CD4-positive, alpha-beta memory T cell (primary cell): ENCODE measurements at regions not wholly inside any gene's neighbourhood (a gene's known extent, or its start where the extent isn't known, plus 50 kb on each side); places are given as distances from the start of the nearest gene placed in this dataset.

ENCODE experiments used
- CTCF ChIA-PET: fragments of 350-600 bp; sonication (Branson Sonifier 250); formaldehyde crosslinking; loops from one replicate; lab custom pipeline; 2021; ENCODE audit warnings: inconsistent platforms; ENCODE audit not compliant: partially characterized antibody; lab: Charles Lee
- POLR2A ChIA-PET: fragments of 350-600 bp; sonication (Branson Sonifier 250); formaldehyde crosslinking; loops from one replicate; lab custom pipeline; 2021; ENCODE audit not compliant: partially characterized antibody; lab: Charles Lee
- DNase-seq, 5 donors: peaks; one replicate each; pipeline versions ENCODE4 v3.0.0 to v3.0.0-alpha.2; 2020 to 2022; ENCODE audit warnings: mixed read lengths in 1 of 5
- H3K27ac ChIP-seq: one replicate; pipeline ENCODE4 v1.7.0; 2013; ENCODE audit warnings: low read depth, low read length
- H3K27me3 ChIP-seq: 2 replicates; pipeline ENCODE4 v1.7.0; 2013; ENCODE audit warnings: mild to moderate bottlenecking, low read length, moderate library complexity; ENCODE audit not compliant: insufficient read depth
- H3K36me3 ChIP-seq: 2 replicates; pipeline ENCODE4 v1.7.0; 2013; ENCODE audit warnings: mild to moderate bottlenecking, low read length, moderate library complexity; ENCODE audit not compliant: insufficient read depth
- H3K4me1 ChIP-seq: 2 replicates; pipeline ENCODE4 v1.7.0; 2013; ENCODE audit warnings: mild to moderate bottlenecking, low read length, moderate library complexity; ENCODE audit not compliant: insufficient read depth
- H3K4me3 ChIP-seq, 2 donors: one replicate each; pipeline ENCODE4 v1.7.0; 2013; ENCODE audit warnings: low read length in 2 of 2, mild to moderate bottlenecking in 1 of 2
- H3K9me3 ChIP-seq, 2 donors: one replicate each; pipeline ENCODE4 v1.7.0; 2013; ENCODE audit warnings: low read length in 2 of 2, control low read depth in 1 of 2; ENCODE audit not compliant: control insufficient read depth in 1 of 2
- H3K27ac Mint-ChIP-seq, 7 donors: one replicate each; pipeline ENCODE4 v1.8.0; 2020 to 2021; ENCODE audit warnings: mixed read lengths in 7 of 7, mild to moderate bottlenecking in 6 of 7, inconsistent platforms in 3 of 7, moderate library complexity in 3 of 7
- H3K27me3 Mint-ChIP-seq, 2 donors: one replicate each; pipeline ENCODE4 v1.8.0; 2020 to 2021; ENCODE audit warnings: mixed read lengths in 2 of 2
- H3K36me3 Mint-ChIP-seq, 2 donors: one replicate each; pipeline ENCODE4 v1.8.0; 2020 to 2021; ENCODE audit warnings: mixed read lengths in 2 of 2, inconsistent platforms in 1 of 2, mild to moderate bottlenecking in 1 of 2
- H3K4me1 Mint-ChIP-seq, 4 donors: one replicate each; pipeline ENCODE4 v1.8.0; 2020 to 2021; ENCODE audit warnings: mixed read lengths in 4 of 4, mild to moderate bottlenecking in 1 of 4
- H3K4me3 Mint-ChIP-seq, 8 donors: one replicate each; pipeline ENCODE4 v1.8.0; 2020 to 2021; ENCODE audit warnings: mixed read lengths in 8 of 8, mild to moderate bottlenecking in 7 of 8, moderate library complexity in 6 of 8, inconsistent platforms in 3 of 8
- H3K9me3 Mint-ChIP-seq, 8 donors: one replicate each; pipeline ENCODE4 v1.8.0; 2020 to 2021; ENCODE audit warnings: mixed read lengths in 8 of 8, mild to moderate bottlenecking in 5 of 8, inconsistent platforms in 3 of 8, moderate library complexity in 1 of 8
- intact Hi-C: fragments of 100-400 bp; cut with micrococcal nuclease; formaldehyde crosslinking; loops from one replicate; pipeline ENCODE4 v1.15.1; 2023

DNA sequence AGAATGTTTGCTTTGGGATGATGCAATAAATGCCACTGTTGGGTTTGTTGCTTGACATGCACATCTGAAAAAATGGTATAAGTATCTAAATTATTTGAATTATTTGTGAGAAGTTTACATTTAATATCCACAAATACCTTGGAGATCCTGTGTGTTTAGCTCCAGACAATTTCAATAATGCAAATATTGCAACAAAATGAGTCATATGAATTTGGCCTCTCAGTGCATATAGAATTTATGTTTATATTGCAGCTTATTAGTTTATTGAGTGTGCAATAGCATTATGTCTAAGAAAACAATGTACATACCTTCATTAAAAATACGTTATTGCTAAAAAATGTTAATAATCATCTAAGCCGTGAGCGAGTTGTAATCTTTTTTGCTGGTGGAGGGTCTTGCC, 153.3 kb downstream of the FSCB start:
- intact Hi-C loops = no loop called here
- no peak overlapping the region for H3K4me3 ChIP-seq
- no peak overlapping the region for H3K27ac ChIP-seq
- Mint-ChIP-seq H3K4me1 (no peaks in the 10 kb centered on the region), H3K9me3 (peaks cover 0 to 13% (median 4%) of the 10 kb centered on the region in 8 donors), H3K36me3 (no peaks in the 10 kb centered on the region), H3K4me3 (no peak overlapping the region), H3K27ac (no peak overlapping the region), H3K27me3 (no peaks in the 10 kb centered on the region)
- ChIA-PET CTCF (no interaction called here), POLR2A (no interaction called here)
- H3K27me3 ChIP-seq = no peaks in the 10 kb centered on the region
- H3K9me3 ChIP-seq = no peaks in the 10 kb centered on the region
- no peak for DNase-seq
- H3K36me3 ChIP-seq = no peaks in the 10 kb centered on the region
- H3K4me1 ChIP-seq = no peaks in the 10 kb centered on the region

DNA sequence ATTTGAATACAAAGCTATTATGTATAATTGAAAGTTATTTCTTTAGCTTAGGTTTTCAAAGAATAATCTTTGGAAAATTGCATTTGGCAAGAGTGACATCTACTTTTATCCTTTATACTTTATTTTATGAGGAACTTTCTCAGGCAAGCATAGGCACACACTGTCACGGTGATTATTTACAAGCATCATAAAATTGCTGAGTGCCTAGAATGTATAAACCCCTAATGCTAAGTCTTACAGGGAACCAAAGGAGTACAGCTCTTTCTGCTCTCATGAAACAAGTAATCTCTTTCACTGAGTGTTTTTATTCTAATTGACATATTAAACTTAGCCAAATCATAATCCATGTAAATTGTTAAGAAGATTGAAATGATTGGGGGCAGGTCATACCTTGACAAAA, 154.9 kb downstream of the FSCB start:
- Histone ChIP-seq H3K4me3 (no peak overlapping the region), H3K4me1 (no peaks in the 10 kb centered on the region), H3K27me3 (no peaks in the 10 kb centered on the region), H3K27ac (no peak overlapping the region), H3K9me3 (peaks cover 0 to 3% of the 10 kb centered on the region in 2 donors), H3K36me3 (no peaks in the 10 kb centered on the region)
- intact Hi-C loops = no loop called here
- no peak overlapping the region for H3K27ac Mint-ChIP-seq
- H3K36me3 Mint-ChIP-seq = no peaks in the 10 kb centered on the region
- no peaks in the 10 kb centered on the region for H3K4me1 Mint-ChIP-seq
- no peaks in the 10 kb centered on the region for H3K27me3 Mint-ChIP-seq
- peaks cover 0 to 19% (median 11%) of the 10 kb centered on the region in 8 donors for H3K9me3 Mint-ChIP-seq
- H3K4me3 Mint-ChIP-seq = no peak overlapping the region
- no peak for DNase-seq
- ChIA-PET CTCF (no interaction called here), POLR2A (no interaction called here)

DNA sequence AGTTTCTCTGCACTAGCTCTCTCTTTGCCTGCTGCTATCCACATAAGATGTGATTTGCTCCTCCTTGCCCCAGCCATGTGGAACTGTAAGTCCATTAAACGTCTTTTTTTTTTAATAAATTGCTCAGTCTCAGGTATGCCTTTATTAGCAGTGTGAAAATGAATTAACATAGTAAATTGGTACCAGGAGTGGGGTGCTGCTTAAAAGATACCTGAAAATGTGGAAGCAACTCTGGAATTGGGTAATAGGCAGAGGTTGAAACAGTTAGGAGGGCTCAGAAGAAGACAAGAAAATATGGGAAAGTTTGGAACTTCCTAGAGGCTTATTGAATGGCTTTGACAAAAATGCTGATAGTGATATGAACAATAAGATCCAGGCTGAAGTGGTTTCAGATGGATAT, 159.8 kb downstream of the FSCB start:
- no peaks in the 10 kb centered on the region for H3K36me3 Mint-ChIP-seq
- POLR2A ChIA-PET = no interaction called here
- H3K4me3 Mint-ChIP-seq = no peak overlapping the region
- H3K9me3 Mint-ChIP-seq = peaks cover 0 to 22% (median 16%) of the 10 kb centered on the region in 8 donors
- intact Hi-C loops = no loop called here
- Histone ChIP-seq H3K27ac (no peak overlapping the region), H3K9me3 (peaks cover 0 to 4% of the 10 kb centered on the region in 2 donors), H3K36me3 (no peaks in the 10 kb centered on the region), H3K27me3 (no peaks in the 10 kb centered on the region), H3K4me1 (no peaks in the 10 kb centered on the region), H3K4me3 (no peak overlapping the region)
- CTCF ChIA-PET = no interaction called here
- no peak for DNase-seq
- H3K27me3 Mint-ChIP-seq = no peaks in the 10 kb centered on the region
- H3K4me1 Mint-ChIP-seq = no peaks in the 10 kb centered on the region
- peak overlapping the region in 1 of 7 donors; percentile 76 for H3K27ac Mint-ChIP-seq

DNA sequence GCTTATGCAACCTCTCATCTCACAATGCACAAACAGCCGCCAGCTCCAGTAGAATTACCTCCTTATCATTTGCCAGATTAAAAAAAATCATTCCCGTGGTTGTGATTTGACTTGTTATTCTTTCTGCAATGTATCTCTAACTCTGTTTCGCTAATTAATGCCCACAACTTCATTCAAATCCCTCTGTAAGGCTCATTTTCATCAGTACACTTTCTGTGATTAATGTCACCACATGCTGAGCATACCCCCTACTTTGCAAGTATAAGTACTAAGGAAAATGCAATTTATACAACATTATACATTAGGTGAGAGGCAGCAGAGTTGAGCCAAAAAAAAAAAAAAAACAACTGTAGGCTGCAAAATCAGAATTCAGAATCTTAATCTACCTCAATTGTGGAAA, 166.0 kb downstream of the FSCB start:
- H3K9me3 ChIP-seq = no peaks in the 10 kb centered on the region
- DNase-seq = no peak
- no peak overlapping the region for H3K4me3 ChIP-seq
- CTCF ChIA-PET = no interaction called here
- H3K9me3 Mint-ChIP-seq = peaks cover 0 to 2% (median 0%) of the 10 kb centered on the region in 8 donors
- no peak overlapping the region for H3K4me3 Mint-ChIP-seq
- H3K4me1 ChIP-seq = no peaks in the 10 kb centered on the region
- H3K36me3 Mint-ChIP-seq = no peaks in the 10 kb centered on the region
- H3K27me3 Mint-ChIP-seq = no peaks in the 10 kb centered on the region
- intact Hi-C loops = no loop called here
- H3K4me1 Mint-ChIP-seq = no peaks in the 10 kb centered on the region
- no peak overlapping the region for H3K27ac Mint-ChIP-seq
- no peaks in the 10 kb centered on the region for H3K36me3 ChIP-seq
- H3K27me3 ChIP-seq = no peaks in the 10 kb centered on the region
- POLR2A ChIA-PET = no interaction called here
- no peak overlapping the region for H3K27ac ChIP-seq

DNA sequence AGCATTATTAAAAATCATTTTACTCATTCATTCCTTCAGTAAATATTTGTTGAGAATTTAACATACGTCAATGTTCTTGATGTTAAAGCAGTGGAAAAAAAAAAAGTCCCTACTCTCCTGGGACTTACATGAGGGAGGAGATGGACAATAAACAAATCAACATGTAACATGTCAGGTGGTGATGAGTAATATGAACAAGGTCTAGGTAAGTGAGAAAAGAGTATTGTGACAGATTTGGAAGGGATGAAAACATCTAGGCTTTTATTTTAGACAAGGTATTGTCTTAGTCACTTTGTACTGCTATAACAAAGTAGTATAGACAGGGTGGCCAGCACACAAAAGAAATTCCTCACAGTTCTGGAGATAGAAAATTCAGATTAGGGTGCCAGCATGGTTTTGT, 167.2 kb downstream of the FSCB start:
- Mint-ChIP-seq H3K27ac (no peak overlapping the region), H3K9me3 (peaks cover 0 to 2% (median 0%) of the 10 kb centered on the region in 8 donors), H3K36me3 (no peaks in the 10 kb centered on the region), H3K4me1 (no peaks in the 10 kb centered on the region), H3K4me3 (no peak overlapping the region), H3K27me3 (no peaks in the 10 kb centered on the region)
- intact Hi-C loops = no loop called here
- CTCF ChIA-PET = no interaction called here
- H3K27ac ChIP-seq = no peak overlapping the region
- no peak for DNase-seq
- no peaks in the 10 kb centered on the region for H3K36me3 ChIP-seq
- H3K4me3 ChIP-seq = no peak overlapping the region
- no peaks in the 10 kb centered on the region for H3K4me1 ChIP-seq
- H3K27me3 ChIP-seq = no peaks in the 10 kb centered on the region
- H3K9me3 ChIP-seq = no peaks in the 10 kb centered on the region
- POLR2A ChIA-PET = no interaction called here

DNA sequence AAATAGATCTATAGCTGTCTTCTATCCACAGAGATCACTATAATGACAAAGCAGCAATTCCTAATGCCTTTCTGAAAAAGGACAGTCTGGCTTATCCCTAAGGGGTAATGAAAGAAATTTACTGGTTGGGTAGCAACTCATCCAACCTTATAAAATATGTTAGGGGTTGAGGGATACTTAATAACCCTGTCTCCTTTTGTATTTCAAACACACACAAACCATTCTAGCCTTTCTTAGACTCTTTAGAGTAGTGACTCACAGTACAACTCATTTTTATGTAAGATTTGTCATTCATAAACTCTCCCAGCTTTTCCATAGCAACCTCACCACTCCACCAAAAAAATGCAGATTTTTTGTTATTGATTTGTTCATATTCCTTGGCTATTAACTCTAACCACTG, 167.9 kb downstream of the FSCB start:
- no peak overlapping the region for H3K4me3 Mint-ChIP-seq
- no peaks in the 10 kb centered on the region for H3K27me3 Mint-ChIP-seq
- no peaks in the 10 kb centered on the region for H3K36me3 Mint-ChIP-seq
- H3K27ac Mint-ChIP-seq = no peak overlapping the region
- no peak overlapping the region for H3K27ac ChIP-seq
- no peaks in the 10 kb centered on the region for H3K36me3 ChIP-seq
- ChIA-PET POLR2A (no interaction called here), CTCF (no interaction called here)
- DNase-seq = no peak
- no peaks in the 10 kb centered on the region for H3K4me1 Mint-ChIP-seq
- peaks cover 0 to 3% (median under 1%) of the 10 kb centered on the region in 8 donors for H3K9me3 Mint-ChIP-seq
- no peak overlapping the region for H3K4me3 ChIP-seq
- H3K4me1 ChIP-seq = no peaks in the 10 kb centered on the region
- H3K27me3 ChIP-seq = no peaks in the 10 kb centered on the region
- H3K9me3 ChIP-seq = no peaks in the 10 kb centered on the region
- intact Hi-C loops = no loop called here

DNA sequence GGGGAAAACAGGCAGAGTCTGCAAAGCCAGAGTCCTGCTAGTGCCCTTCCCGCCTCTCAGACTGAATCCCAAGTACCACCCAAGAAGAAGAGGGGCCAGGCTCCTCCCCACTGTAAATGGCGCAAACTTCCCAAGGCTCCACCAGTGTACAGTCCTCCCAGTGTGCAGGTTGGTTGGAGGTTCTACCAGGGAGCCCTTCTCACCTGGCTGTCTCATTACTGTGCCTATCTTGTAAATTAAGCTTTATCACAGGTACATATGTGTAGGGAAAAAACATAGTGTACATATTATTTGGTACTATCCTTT, 189.7 kb downstream of the FSCB start:
- Histone ChIP-seq H3K9me3 (no peaks in the 10 kb centered on the region), H3K27me3 (no peaks in the 10 kb centered on the region), H3K4me3 (no peak overlapping the region), H3K36me3 (no peaks in the 10 kb centered on the region), H3K4me1 (no peaks in the 10 kb centered on the region), H3K27ac (no peak overlapping the region)
- ChIA-PET POLR2A (no interaction called here), CTCF (no interaction called here)
- no peak overlapping the region for H3K4me3 Mint-ChIP-seq
- H3K36me3 Mint-ChIP-seq = no peaks in the 10 kb centered on the region
- intact Hi-C loops = no loop called here
- H3K27ac Mint-ChIP-seq = no peak overlapping the region
- H3K27me3 Mint-ChIP-seq = no peaks in the 10 kb centered on the region
- no peak for DNase-seq
- no peaks in the 10 kb centered on the region for H3K4me1 Mint-ChIP-seq
- H3K9me3 Mint-ChIP-seq = peaks cover 0 to 29% (median 8%) of the 10 kb centered on the region in 8 donors
